ENCODE measurements at regions not wholly inside any gene's neighbourhood (a gene's known extent, or its start where the extent isn't known, plus 50 kb on each side); places are given as distances from the start of the nearest gene placed in this dataset.
A peak's percentile ranks its signal among the peaks of the same experiment; 100 is the strongest.
"Not testable (repeated sequence)": the region's sequence is repeated elsewhere in the genome, so short reads cannot be mapped to it uniquely, and the experiment has no call there.

DNA sequence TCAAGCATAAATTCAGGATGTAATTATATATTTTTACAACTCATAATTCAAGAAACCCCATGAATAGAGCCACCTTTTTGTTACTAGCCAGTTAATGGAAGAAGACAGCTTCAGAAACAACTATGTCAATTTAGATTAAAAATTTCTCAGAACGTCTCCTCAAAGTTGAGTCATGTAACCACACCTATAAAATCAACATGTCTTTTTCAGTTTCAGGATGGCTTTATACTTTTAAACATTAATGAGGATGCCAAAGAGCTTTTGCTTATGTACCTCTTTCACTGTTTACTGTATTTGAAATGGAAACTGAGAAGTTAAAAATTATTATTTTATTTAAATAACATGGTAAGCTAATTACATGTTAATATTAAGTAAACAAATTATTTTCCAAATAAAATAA is 280.1 kb downstream of the PTH2R start:
- DNase-seq = no peak

DNA sequence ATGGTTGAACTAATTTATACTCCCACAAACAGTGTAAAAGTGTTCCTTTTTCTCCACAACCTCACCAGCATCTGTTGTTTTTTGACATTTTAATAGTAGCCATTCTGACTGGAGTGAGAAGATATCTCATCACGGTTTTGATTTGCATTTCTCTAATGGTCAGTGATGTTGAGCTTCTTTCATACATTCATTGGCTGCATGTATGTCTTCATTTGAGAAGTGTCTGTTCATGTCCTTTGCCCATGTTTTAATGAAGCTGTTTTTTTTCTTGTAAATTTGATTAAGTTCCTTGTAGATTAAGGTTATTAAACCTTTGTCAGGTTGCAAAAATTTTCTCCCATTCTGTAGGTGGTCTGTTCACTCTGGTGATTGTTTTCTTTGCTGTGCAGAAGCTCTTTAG is 281.1 kb downstream of the PTH2R start:
- DNase-seq = not testable (repeated sequence)

DNA sequence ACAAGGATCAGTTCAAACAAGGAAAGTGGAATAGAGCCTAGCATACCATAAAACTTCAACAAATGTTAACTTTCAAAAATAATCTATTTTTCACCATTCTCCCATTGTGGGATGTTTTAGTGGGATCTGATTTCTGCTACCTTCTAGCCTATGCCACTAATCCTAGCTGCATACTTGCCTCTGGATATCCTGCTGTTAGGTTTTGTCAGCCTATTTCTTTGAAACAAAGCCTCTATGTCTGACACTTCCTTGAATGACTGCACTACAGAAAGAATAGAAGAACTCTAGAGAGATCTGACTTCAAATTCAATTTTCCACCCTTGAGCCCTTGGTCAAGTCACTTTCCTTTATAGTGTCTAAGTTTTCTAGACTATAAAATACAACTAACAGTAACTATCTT is 291.5 kb downstream of the PTH2R start:
- no peak for DNase-seq

DNA sequence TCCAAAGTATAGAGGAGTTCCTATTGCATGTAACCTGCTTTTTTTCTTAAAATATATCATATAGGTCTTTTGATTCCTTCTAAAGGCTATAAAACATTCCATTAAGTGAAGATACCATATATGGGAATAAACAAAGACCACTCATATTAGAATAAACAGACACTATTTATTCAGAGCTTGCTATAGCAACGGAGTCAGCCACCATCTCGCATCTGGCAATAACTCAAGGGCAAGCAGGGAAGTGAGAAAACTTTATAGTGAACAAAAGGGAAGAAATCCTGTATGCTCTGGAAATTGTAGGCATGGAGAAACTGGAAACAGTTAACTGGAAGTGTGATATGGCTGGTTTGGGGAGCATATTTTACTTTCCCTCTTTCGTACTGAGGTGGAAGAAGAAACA is 301.9 kb downstream of the PTH2R start:
- no peak for DNase-seq

DNA sequence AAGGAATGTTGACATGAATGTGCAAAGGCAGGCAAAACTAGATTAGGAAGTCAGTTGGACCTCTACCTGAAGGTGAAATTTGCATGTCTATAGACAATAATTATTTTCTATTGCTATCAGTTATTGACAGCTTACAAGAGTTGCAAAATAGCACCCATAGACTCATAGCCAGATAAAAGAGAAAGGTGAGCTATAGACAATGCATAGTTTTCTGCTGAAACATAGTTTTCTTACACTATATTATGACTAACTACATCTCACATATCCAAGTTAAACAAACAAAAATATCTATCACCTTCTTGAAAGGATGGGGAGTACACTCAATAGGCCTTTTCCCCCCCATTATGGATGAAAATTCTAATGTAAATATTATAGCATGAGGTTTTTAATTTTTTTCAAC is 305.0 kb downstream of the PTH2R start:
- DNase-seq = no peak

DNA sequence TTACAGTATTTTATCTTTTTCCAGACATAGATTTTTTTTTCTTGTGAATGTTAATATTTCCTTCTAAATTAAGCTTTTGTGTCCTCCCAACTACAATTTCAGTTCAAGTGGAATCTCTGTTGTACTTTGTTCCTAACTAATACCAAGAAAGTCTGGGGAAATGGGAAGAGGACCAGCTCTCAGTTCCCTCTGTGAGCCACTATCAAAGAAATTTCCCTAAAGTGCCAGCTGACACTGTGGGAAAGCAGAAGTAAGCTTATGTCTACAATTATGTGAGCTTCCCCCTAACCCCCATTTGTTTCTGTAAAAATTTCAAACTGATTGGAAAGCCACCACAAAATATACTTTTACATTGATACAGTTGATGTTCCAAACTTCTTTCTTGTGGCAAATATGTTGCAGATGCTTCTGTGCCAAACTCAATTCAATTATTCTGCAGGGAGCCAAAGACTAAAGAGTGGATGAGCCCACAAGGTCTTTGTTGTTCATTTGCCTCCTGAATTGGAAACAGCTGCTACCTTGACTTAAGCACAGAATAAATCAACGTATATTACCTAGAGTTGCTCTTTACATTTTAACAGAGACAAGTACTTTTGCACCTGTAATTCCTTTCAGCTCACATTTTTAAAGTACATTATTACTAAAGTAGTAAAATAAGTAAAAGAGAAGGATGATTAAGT is 306.6 kb downstream of the PTH2R start:
- peak; percentile 60 for DNase-seq

DNA sequence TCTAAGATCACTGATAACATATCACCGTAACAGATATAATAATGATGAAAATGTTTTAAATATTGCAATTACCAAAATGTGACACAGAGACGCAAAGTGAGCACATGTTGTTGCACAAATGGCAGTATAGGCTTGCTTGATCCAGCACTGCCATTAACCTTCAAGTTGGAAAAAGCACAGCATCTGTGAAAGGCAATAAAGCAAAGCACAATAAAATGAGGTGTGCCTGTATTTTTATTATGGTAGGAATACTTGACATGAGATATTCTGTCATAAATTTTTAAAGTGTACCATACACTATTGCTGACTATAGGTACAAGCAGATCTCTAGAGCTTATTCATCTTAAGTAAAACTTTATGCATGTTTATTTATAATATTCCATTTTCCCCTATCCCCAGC is 312.2 kb downstream of the PTH2R start:
- DNase-seq = no peak

DNA sequence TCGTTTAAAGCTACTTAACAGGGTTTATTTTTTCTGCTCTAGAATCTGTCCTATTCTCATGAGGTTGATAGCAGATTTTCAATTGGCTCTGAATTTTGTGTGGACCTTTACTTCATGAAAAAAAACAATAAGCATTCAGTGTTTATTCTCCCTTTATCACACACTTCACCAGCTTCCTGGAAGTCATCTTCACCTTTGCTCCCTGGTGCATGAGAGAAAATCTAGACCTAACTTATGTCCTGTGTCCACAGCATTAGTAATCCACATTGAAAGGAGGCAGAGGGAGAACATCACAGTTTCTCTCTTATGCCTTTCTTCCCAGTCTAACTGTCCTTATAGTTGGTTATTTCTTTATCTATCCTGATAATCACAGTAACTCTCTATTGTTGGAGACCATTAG is 316.1 kb downstream of the PTH2R start:
- no peak for DNase-seq

DNA sequence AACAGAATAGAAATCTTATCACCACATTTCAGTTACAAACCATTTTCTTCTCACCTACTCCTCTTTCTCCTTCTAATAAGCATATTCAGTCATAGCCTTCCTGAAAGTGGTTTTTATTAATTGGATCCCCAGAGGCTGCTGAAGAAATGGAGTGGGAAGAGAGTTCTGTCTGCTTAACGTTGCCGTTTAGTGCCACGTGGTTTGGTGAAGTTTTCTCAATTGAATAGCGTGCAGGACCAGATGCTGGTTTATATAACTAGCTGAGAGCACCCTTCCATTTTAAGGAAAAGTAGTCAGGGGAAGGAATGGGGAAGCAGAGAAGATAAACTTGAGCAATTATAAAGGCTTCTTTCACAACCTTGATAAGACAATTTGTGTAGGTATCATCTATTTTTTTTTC is 318.7 kb downstream of the PTH2R start:
- no peak for DNase-seq

DNA sequence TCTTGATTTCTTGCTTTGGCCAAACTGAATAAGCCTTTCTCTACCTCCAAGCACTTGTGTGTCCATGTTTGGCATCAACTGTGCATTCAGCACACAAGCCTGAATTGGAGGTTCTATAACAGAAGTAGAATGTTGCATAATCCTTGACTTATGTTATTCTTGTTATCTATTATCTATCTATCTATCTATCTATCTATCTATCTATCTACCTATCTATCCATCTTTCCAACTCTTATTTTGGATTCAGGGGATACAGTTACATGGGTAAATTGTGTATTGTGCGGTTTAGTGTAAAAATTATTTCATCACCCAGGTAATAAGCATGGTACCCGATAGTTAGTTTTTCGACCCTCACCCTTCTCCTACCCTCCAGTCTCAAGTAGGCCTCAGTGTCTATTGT is 319.6 kb downstream of the PTH2R start:
- DNase-seq = no peak

DNA sequence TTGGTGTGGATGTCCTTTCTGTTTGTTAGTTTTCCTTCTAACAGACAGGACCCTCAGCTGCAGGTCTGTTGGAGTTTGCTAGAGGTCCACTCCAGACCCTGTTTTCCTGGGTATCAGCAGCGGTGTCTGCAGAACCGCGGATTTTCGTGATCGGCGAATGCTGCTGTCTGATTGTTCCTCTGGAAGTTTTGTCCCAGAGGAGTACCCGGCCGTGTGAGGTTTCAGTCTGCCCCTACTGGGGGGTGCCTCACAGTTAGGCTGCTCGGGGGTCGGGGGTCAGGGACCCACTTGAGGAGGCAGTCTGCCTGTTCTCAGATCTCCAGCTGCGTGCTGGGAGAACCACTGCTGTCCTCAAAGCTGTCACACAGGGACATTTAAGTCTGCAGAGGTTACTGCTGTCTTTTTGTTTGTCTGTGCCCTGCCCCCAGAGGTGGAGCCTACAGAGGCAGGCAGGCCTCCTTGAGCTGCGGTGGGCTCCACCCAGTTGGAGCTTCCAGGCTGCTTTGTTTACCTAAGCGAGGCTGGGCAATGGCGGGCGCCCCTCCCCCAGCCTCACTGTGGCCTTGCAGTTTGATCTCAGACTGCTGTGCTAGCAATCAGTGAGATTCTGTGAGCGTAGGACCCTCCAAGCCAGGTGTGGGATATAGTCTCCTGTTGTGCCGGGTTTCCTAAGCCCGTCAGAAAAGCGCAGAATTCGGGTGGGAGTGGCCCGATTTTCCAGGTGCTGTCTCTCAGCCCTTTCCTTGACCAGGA is 345.2 kb downstream of the PTH2R start:
- not testable (repeated sequence) for DNase-seq

DNA sequence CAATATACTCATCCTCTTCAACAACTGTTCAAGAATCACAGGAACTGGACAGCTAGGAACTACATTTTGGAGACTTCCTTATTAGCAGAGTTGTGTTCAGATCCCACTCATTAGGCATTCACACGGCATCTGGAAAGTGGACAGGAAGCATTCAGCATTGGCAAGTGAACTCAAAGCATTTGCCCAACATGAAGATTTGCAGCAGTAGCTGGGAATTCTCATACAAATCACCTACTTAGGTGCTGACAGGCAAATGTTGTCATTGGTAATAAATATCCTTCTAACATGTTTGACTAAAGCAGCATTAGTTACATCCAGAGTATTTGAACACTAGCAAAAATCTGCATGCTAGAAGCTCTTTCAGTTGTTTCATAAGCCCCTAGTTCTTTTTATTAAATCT is 350.8 kb downstream of the PTH2R start:
- DNase-seq = no peak

DNA sequence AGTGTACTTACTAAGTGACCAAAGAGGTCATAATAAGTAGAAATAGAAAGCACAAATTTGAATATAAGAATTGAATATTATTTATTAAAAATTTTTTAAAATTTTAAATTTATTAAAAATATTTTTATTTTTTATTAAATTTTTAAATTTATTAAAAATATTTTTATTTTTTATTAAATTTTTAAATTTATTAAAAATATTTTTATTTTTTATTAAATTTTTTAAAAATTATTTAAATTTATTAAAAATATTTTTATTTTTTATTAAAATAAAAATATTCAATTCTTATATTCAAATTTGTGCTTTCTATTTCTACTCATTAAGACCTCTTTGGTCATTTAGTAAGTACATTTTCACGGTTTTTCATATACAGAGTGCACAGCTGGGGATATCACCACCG is 366.5 kb downstream of the PTH2R start:
- not testable (repeated sequence) for DNase-seq

DNA sequence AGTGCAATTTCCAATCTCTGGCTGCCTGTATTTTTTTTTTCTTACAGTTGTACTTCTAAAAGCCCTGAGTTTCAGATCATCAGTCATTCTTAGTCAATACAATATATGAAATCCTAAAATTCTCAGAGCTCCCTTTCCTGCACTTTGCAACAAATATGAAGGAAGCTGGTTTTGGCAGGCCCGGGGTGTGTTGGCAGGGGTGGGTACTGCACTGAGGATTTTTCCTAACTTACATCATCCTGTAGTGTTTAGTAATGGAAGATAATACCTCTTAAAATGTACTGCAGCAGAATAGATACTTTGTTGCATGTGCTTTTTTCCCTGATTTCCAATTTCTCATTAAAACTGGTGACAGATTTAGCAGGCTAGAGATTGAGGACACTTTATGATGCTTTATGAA is 374.6 kb downstream of the PTH2R start:
- no peak for DNase-seq

DNA sequence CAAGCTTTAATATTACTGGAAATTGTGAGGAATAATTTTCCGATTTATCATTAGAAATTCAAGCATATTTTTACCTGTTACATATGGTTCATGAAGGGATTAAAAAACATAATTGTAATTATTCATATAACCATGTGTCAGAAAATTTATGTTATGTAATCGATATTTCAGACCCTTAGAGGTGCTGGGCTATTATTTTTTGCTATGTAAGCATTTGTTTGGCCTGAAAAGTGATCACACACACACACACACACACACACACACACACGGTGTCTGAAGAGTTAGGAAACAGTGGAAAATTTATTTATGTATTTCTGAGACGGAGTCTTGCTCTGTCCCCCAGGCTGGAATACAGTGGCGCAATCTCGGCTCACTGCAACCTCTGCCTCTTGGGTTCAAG is 375.5 kb downstream of the PTH2R start:
- no peak for DNase-seq

DNA sequence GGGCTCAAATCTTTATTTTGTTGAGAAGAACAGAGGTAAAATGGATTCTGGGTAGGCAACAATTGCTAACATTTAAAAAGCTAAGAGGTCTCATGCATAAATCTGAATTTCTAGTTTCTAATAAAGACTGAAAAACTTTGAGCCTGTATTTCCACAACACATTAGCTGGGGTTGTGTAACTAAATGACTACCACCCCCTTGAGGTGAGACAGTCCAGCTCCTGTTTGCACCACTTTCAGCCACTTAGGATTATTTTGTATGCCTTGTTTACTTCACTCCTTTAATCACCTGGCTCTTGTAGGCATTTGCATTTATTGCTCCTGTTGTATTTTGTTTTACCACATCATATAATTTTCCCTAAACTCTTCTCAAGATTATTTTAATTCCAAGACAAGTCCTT is 376.6 kb downstream of the PTH2R start:
- no peak for DNase-seq

DNA sequence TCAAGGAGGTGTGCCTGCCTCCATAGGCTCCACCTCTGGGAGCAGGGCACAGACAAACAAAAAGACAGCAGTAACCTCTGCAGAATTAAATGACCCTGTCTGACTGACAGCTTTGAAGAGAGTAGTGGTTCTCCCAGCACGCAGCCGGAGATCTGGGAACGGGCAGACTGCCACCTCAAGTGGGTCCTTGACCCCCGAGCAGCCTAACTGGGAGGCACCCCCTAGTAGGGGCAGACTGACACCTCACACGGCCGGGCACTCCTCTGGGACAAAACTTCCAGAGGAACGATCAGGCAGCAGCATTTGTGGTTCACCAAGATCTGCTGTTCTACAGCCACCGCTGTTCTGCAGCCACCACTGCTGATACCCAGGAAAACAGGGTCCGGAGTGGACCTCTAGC is 378.2 kb downstream of the PTH2R start:
- not testable (repeated sequence) for DNase-seq

DNA sequence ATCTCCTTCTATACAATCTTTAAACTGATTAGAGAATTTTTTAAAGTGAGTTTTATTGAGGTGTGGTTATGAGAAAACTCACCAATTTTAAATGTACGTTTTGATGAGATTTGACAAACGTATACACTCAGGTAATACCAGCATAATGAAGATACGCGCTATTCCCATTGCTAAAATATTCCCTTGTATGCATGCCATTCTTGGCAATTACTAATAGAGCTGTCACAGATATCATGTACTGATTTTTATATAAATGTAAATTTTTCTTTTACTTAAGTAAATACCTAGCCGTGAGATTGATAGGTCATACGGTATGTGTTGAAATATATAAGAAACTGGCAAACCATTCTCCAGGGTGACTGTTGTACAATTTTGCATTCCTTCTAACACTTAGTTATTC is 384.7 kb downstream of the PTH2R start:
- no peak for DNase-seq

DNA sequence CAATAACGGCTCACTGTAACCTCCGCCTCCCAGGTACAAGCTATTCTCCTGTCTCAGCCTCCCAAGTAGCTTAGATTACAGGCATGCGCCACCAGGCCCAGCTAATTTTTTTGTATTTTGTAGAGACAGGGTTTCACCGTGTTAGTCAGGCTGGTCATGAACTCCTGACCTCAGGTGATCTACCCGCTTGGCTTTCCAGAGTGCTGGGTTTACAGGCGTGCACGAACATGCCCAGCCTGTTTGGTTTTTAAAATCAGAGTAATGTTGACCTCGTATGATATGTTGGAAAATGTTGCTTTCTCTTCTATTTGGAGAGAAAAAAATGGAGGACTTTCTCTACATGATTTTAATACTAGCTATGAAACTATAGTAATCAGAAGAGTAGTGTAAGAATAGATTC is 386.2 kb downstream of the PTH2R start:
- DNase-seq = no peak

DNA sequence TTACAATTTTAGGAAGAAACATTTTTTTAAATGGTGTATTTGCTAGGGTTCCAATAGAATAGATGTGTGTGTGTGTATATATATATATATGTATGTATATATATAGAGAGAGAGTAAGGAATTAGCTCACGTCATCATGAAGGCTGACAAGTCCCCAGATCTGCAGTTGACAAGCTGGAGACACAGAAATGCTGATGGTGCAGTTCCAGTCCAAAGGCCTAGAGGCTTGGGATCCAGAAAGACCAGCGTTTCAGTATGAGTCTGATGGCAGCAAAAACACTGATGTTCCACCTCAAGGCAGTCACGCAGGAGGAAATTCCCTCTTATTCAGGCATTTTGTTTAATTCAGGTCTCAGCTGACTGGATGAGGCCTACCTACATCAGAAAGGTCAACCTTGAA is 386.8 kb downstream of the PTH2R start:
- DNase-seq = no peak

DNA sequence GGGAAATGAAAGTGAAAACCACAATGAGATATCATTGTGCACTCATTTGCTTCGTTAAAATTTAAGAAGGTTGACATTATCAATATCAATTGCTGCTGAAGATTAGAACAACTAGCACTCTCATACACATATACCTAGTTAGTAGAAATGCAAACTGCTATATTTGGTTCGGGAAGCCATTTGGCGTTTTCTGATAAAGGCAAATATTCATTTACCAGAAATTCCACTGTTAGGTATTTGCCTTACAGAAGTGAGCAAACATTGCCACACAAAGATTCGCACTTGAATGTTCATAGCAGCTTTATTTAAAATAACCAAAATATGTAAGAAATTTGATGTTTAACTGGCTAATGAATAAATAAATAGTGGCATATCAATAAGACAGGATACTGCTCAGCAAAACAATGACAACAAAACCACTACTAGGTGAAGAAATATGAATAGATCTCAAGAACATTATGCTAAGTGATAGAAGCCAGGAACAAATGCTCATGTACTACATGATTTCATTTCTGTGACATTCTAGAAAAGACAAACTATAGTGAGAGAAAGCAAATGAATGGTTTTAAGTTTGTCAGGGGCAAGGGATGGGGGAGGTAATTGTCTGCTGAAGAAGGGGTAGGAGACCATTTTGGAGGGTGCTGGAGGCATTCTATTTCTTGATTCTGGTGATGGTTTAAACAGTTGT is 387.8 kb downstream of the PTH2R start:
- DNase-seq = no peak

DNA sequence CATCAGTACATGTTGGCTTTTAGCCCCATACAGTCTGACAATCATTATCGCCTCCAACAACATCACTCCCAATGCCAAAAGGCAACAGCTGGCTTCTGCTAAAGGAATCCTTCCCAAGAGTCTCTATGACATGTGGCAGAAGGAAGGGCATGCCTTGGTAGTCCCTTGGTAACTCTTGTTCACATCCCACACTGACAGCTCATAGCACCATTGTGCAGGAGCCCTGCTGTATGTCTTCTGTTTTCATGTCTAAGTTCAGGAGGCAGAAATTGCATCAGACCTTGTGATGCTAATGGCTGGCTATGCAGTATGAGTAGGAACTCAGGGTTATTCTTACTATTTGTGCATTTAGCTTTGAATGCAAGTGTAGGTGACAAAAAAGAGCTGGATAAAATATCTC is 392.1 kb downstream of the PTH2R start:
- no peak for DNase-seq

DNA sequence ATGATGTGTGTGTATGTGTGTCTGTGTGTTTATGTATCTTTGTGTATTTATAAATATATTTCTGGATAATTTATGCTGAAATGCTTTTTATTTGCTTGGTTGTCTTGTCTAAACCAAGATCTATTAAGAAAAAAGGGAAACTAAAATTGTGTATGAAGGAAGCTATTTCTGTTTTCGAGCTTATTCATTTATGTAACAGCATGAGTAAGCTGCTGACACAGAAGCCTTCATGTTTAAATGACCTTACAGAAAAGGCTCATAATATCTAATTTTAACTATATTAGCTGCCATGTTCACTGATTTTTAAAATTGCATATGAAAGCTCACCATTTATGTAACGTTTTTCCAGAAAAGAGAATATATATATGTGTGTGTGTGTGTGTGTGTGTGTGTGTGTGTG is 392.8 kb downstream of the PTH2R start:
- no peak for DNase-seq

DNA sequence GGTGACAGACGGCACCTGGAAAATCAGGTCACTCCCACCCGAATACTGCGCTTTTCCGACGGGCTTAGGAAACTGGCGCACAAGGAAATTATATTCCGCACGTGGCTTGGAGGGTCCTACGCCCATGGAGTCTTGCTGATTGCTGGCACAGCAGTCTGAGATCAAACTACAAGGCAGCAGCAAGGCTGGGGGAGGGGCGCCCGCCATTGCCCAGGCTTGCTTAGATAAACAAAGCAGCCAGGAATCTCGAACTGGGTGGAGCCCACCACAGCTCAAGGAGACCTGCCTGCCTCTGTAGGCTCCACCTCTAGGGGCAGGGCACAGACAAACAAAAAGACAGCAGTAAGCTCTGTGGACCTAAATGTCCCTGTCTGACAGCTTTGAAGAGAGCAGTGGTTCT is 394.3 kb downstream of the PTH2R start:
- not testable (repeated sequence) for DNase-seq
